GM23338 (cell line): ENCODE measurements at regions not wholly inside any gene's neighbourhood (a gene's known extent, or its start where the extent isn't known, plus 50 kb on each side); places are given as distances from the start of the nearest gene placed in this dataset.

ENCODE experiments used
- ATAC-seq: fragments of 200-7000 bp; cut with Tn5 transposase; 3 replicates; pipeline ENCODE4 v1.9.1; 2020
- DNase-seq: peaks from one replicate; pipeline ENCODE4 v3.0.0-alpha.2; 2015; ENCODE audit warnings: low spot score
- H2AFZ ChIP-seq: fragments of 200-600 bp; sonication (generic); 2 replicates; pipeline ENCODE4 v1.8.0; 2016; ENCODE audit warnings: antibody characterized with exemption, mild to moderate bottlenecking, moderate library complexity
- H3F3A ChIP-seq: fragments of 200-600 bp; sonication (generic); replicated peaks from 2 replicates; pipeline ENCODE4 v1.8.0; 2017; ENCODE audit warnings: antibody characterized with exemption, mixed run types, low read depth
- H3K27ac ChIP-seq: fragments of 200-600 bp; sonication (generic); 2 replicates; pipeline ENCODE4 v1.6.1; 2016; ENCODE audit warnings: low read depth
- H3K27me3 ChIP-seq: fragments of 200-600 bp; sonication (generic); 2 replicates; pipeline ENCODE4 v1.8.0; 2016; ENCODE audit warnings: mild to moderate bottlenecking, mixed run types, moderate library complexity; ENCODE audit not compliant: insufficient read depth
- H3K36me3 ChIP-seq: fragments of 200-600 bp; sonication (generic); 2 replicates; pipeline ENCODE4 v1.8.0; 2016; ENCODE audit warnings: mild to moderate bottlenecking; ENCODE audit not compliant: insufficient read depth
- H3K4me1 ChIP-seq: fragments of 200-600 bp; sonication (generic); 2 replicates; pipeline ENCODE4 v1.8.0; 2016; ENCODE audit warnings: mild to moderate bottlenecking, moderate library complexity; ENCODE audit not compliant: insufficient read depth
- H3K4me2 ChIP-seq: fragments of 200-600 bp; sonication (generic); 2 replicates; pipeline ENCODE4 v1.7.1; 2017; ENCODE audit warnings: mixed run types
- H3K4me3 ChIP-seq: fragments of 200-600 bp; sonication (generic); 2 replicates; pipeline ENCODE4 v1.6.1; 2016; ENCODE audit warnings: mixed run types
- H3K79me2 ChIP-seq: fragments of 200-600 bp; sonication (generic); replicated peaks from 2 replicates; pipeline ENCODE4 v1.8.0; 2017; ENCODE audit warnings: mild to moderate bottlenecking; ENCODE audit not compliant: insufficient read depth
- H3K9me2 ChIP-seq: fragments of 200-600 bp; sonication (generic); 2 replicates; pipeline ENCODE4 v1.8.0; 2017; ENCODE audit not compliant: insufficient read depth
- H4K20me1 ChIP-seq: fragments of 200-600 bp; sonication (generic); replicated peaks from 2 replicates; pipeline ENCODE4 v1.8.0; 2017; ENCODE audit warnings: mild to moderate bottlenecking; ENCODE audit not compliant: insufficient read depth
- H3K27ac Mint-ChIP-seq: 2 replicates; pipeline ENCODE4 v1.8.0; 2020; ENCODE audit warnings: inconsistent platforms, mild to moderate bottlenecking, moderate library complexity, mixed read lengths
- H3K27me3 Mint-ChIP-seq: 3 replicates; pipeline ENCODE4 v1.8.0; 2022; ENCODE audit warnings: low read depth, mild to moderate bottlenecking, moderate library complexity, mixed read lengths, inconsistent platforms; ENCODE audit not compliant: insufficient read depth, poor library complexity
- H3K36me3 Mint-ChIP-seq: 3 replicates; pipeline ENCODE4 v1.8.0; 2021; ENCODE audit warnings: low read depth, mild to moderate bottlenecking, inconsistent platforms, moderate library complexity, mixed read lengths
- H3K4me1 Mint-ChIP-seq: 3 replicates; pipeline ENCODE4 v1.8.0; 2020; ENCODE audit warnings: mild to moderate bottlenecking, inconsistent platforms, mixed read lengths
- H3K4me3 Mint-ChIP-seq: 3 replicates; pipeline ENCODE4 v1.8.0; 2021; ENCODE audit warnings: moderate library complexity, mild to moderate bottlenecking, inconsistent platforms, mixed read lengths
- H3K9me3 Mint-ChIP-seq: 3 replicates; pipeline ENCODE4 v1.8.0; 2020; ENCODE audit warnings: moderate library complexity, mild to moderate bottlenecking, inconsistent platforms, mixed read lengths
- CREB1 ChIP-seq: fragments of 250-450 bp; sonication (Bioruptor Pico); IDR thresholded peaks from 2 replicates; pipeline ENCODE4 v1.5.0; 2020; ENCODE audit warnings: low read depth, mild to moderate bottlenecking, moderate library complexity
- EZH2 ChIP-seq: fragments of 200-600 bp; sonication (generic); IDR thresholded peaks from one replicate; pipeline ENCODE4 v1.8.0; 2017; ENCODE audit warnings: antibody characterized with exemption, mild to moderate bottlenecking, low read depth; ENCODE audit not compliant: unreplicated experiment
- EZH2phosphoT487 ChIP-seq: fragments of 200-600 bp; sonication (generic); IDR thresholded peaks from one replicate; pipeline ENCODE4 v1.8.1; 2018; ENCODE audit warnings: antibody characterized with exemption; ENCODE audit not compliant: unreplicated experiment
- JUNB ChIP-seq: IDR thresholded peaks from one replicate; pipeline ENCODE4 v1.6.1; 2016; ENCODE audit warnings: antibody characterized with exemption; ENCODE audit not compliant: unreplicated experiment
- NANOG ChIP-seq: IDR thresholded peaks from 2 replicates; pipeline ENCODE4 v1.6.1; 2016; ENCODE audit warnings: antibody characterized with exemption, borderline replicate concordance
- POLR2AphosphoS5 ChIP-seq: IDR thresholded peaks from 2 replicates; pipeline ENCODE4 v1.6.1; 2016; ENCODE audit warnings: antibody characterized with exemption, low read depth
- STAT1 ChIP-seq: IDR thresholded peaks from one replicate; pipeline ENCODE4 v1.6.1; 2016; ENCODE audit warnings: antibody characterized with exemption; ENCODE audit not compliant: unreplicated experiment
- ZNF114 ChIP-seq: fragments of 250-450 bp; sonication (Bioruptor Pico); IDR thresholded peaks from 2 replicates; pipeline ENCODE4 v1.5.0; 2020; ENCODE audit warnings: mild to moderate bottlenecking, moderate library complexity
- ZNF331 ChIP-seq: fragments of 250-450 bp; sonication (Bioruptor Pico); IDR thresholded peaks from 2 replicates; pipeline ENCODE4 v1.5.0; 2020; ENCODE audit warnings: low read depth, mild to moderate bottlenecking, moderate library complexity
- TF ChIP-seq, protein P1 (sequence below): fragments of 250-450 bp; sonication (Bioruptor Pico); IDR thresholded peaks from 2 replicates; pipeline ENCODE4 v1.5.0; 2020; ENCODE audit warnings: mild to moderate bottlenecking, moderate library complexity
- TF ChIP-seq, protein P2 (sequence below), 2 experiments: fragments of 200-600 bp in 1 of 2; sonication (generic) in 1 of 2; conservative IDR thresholded peaks; 2 replicates each; pipeline versions ENCODE4 v1.5.1 to v1.6.1; 2016 to 2017; ENCODE audit warnings: antibody characterized with exemption in 2 of 2, low read depth in 2 of 2, mild to moderate bottlenecking in 2 of 2, moderate library complexity in 1 of 2
- TF ChIP-seq, protein P3 (sequence below): IDR thresholded peaks from one replicate; pipeline ENCODE4 v1.6.1; 2018; ENCODE audit warnings: antibody characterized with exemption; ENCODE audit not compliant: unreplicated experiment
- TF ChIP-seq, protein P4 (sequence below): IDR thresholded peaks from 2 replicates; pipeline ENCODE4 v1.6.1; 2016; ENCODE audit warnings: antibody characterized with exemption

DNA sequence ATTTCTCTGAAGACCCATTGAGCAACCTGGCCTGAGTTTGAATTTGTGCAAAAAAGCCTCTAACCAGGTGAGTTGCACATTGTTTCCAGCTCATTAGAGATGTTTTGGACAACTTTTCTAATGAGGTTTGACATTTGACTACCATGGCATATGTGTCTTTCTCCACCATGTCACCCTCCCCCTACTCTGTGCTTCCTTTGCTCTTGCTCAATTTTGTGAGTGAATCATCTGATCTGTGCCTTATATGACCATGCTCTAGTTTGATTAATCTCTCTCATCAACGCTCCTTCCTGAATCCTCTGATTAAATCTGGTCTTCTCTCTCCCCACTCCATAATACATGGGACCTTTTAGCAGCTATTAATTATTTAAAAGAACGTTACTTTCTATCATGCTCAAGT, 144.8 kb upstream of the SAMSN1 start:
- H3K27ac ChIP-seq: no peak overlapping the region
- H4K20me1 ChIP-seq: no peaks in the 10 kb centered on the region
- no peak overlapping the region for H3K4me3 Mint-ChIP-seq
- no peaks in the 10 kb centered on the region for H3K27me3 ChIP-seq
- H3K79me2 ChIP-seq: no peaks in the 10 kb centered on the region
- no peaks in the 10 kb centered on the region for H3K36me3 ChIP-seq
- H3K4me1 ChIP-seq: 0 out of 2 replicates have a peak, but pooled peaks cover 7% of the 10 kb centered on the region
- H3K36me3 Mint-ChIP-seq: 0 out of 3 replicates have a peak, but pooled peaks cover 5% of the 10 kb centered on the region
- no peak for ATAC-seq
- no peak for DNase-seq
- H3F3A ChIP-seq: no peaks in the 10 kb centered on the region
- H2AFZ ChIP-seq: peak overlapping the region; percentile 82; the same call in 1 of the 2 replicates
- peaks cover 4% of the 10 kb centered on the region for H3K27me3 Mint-ChIP-seq
- no peak overlapping the region for H3K4me3 ChIP-seq
- no peak overlapping the region for H3K27ac Mint-ChIP-seq
- no peak for TF ChIP-seq CREB1 (CRISPR knock-in tag)
- no peak for TF ChIP-seq POLR2AphosphoS5
- TF ChIP-seq, protein P1, sequence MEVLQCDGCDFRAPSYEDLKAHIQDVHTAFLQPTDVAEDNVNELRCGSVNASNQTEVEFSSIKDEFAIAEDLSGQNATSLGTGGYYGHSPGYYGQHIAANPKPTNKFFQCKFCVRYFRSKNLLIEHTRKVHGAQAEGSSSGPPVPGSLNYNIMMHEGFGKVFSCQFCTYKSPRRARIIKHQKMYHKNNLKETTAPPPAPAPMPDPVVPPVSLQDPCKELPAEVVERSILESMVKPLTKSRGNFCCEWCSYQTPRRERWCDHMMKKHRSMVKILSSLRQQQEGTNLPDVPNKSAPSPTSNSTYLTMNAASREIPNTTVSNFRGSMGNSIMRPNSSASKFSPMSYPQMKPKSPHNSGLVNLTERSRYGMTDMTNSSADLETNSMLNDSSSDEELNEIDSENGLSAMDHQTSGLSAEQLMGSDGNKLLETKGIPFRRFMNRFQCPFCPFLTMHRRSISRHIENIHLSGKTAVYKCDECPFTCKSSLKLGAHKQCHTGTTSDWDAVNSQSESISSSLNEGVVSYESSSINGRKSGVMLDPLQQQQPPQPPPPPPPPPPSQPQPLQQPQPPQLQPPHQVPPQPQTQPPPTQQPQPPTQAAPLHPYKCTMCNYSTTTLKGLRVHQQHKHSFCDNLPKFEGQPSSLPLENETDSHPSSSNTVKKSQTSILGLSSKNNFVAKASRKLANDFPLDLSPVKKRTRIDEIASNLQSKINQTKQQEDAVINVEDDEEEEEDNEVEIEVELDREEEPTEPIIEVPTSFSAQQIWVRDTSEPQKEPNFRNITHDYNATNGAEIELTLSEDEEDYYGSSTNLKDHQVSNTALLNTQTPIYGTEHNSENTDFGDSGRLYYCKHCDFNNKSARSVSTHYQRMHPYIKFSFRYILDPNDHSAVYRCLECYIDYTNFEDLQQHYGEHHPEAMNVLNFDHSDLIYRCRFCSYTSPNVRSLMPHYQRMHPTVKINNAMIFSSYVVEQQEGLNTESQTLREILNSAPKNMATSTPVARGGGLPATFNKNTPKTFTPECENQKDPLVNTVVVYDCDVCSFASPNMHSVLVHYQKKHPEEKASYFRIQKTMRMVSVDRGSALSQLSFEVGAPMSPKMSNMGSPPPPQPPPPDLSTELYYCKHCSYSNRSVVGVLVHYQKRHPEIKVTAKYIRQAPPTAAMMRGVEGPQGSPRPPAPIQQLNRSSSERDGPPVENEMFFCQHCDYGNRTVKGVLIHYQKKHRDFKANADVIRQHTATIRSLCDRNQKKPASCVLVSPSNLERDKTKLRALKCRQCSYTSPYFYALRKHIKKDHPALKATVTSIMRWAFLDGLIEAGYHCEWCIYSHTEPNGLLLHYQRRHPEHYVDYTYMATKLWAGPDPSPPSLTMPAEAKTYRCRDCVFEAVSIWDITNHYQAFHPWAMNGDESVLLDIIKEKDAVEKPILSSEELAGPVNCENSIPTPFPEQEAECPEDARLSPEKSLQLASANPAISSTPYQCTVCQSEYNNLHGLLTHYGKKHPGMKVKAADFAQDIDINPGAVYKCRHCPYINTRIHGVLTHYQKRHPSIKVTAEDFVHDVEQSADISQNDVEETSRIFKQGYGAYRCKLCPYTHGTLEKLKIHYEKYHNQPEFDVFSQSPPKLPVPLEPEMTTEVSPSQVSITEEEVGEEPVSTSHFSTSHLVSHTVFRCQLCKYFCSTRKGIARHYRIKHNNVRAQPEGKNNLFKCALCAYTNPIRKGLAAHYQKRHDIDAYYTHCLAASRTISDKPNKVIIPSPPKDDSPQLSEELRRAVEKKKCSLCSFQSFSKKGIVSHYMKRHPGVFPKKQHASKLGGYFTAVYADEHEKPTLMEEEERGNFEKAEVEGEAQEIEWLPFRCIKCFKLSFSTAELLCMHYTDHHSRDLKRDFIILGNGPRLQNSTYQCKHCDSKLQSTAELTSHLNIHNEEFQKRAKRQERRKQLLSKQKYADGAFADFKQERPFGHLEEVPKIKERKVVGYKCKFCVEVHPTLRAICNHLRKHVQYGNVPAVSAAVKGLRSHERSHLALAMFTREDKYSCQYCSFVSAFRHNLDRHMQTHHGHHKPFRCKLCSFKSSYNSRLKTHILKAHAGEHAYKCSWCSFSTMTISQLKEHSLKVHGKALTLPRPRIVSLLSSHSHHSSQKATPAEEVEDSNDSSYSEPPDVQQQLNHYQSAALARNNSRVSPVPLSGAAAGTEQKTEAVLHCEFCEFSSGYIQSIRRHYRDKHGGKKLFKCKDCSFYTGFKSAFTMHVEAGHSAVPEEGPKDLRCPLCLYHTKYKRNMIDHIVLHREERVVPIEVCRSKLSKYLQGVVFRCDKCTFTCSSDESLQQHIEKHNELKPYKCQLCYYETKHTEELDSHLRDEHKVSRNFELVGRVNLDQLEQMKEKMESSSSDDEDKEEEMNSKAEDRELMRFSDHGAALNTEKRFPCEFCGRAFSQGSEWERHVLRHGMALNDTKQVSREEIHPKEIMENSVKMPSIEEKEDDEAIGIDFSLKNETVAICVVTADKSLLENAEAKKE (CRISPR knock-in tag): no peak
- TF ChIP-seq, protein P2, sequence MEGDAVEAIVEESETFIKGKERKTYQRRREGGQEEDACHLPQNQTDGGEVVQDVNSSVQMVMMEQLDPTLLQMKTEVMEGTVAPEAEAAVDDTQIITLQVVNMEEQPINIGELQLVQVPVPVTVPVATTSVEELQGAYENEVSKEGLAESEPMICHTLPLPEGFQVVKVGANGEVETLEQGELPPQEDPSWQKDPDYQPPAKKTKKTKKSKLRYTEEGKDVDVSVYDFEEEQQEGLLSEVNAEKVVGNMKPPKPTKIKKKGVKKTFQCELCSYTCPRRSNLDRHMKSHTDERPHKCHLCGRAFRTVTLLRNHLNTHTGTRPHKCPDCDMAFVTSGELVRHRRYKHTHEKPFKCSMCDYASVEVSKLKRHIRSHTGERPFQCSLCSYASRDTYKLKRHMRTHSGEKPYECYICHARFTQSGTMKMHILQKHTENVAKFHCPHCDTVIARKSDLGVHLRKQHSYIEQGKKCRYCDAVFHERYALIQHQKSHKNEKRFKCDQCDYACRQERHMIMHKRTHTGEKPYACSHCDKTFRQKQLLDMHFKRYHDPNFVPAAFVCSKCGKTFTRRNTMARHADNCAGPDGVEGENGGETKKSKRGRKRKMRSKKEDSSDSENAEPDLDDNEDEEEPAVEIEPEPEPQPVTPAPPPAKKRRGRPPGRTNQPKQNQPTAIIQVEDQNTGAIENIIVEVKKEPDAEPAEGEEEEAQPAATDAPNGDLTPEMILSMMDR (conservative IDR thresholded peaks at IDR 0.05; ENCODE audit: low read depth in 2 of 2): no peak
- no peak for TF ChIP-seq ZNF114
- no peak for TF ChIP-seq EZH2phosphoT487
- TF ChIP-seq, protein P3, sequence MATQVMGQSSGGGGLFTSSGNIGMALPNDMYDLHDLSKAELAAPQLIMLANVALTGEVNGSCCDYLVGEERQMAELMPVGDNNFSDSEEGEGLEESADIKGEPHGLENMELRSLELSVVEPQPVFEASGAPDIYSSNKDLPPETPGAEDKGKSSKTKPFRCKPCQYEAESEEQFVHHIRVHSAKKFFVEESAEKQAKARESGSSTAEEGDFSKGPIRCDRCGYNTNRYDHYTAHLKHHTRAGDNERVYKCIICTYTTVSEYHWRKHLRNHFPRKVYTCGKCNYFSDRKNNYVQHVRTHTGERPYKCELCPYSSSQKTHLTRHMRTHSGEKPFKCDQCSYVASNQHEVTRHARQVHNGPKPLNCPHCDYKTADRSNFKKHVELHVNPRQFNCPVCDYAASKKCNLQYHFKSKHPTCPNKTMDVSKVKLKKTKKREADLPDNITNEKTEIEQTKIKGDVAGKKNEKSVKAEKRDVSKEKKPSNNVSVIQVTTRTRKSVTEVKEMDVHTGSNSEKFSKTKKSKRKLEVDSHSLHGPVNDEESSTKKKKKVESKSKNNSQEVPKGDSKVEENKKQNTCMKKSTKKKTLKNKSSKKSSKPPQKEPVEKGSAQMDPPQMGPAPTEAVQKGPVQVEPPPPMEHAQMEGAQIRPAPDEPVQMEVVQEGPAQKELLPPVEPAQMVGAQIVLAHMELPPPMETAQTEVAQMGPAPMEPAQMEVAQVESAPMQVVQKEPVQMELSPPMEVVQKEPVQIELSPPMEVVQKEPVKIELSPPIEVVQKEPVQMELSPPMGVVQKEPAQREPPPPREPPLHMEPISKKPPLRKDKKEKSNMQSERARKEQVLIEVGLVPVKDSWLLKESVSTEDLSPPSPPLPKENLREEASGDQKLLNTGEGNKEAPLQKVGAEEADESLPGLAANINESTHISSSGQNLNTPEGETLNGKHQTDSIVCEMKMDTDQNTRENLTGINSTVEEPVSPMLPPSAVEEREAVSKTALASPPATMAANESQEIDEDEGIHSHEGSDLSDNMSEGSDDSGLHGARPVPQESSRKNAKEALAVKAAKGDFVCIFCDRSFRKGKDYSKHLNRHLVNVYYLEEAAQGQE: no peak
- no peak for TF ChIP-seq JUNB
- no peak for TF ChIP-seq STAT1
- TF ChIP-seq, protein P4, sequence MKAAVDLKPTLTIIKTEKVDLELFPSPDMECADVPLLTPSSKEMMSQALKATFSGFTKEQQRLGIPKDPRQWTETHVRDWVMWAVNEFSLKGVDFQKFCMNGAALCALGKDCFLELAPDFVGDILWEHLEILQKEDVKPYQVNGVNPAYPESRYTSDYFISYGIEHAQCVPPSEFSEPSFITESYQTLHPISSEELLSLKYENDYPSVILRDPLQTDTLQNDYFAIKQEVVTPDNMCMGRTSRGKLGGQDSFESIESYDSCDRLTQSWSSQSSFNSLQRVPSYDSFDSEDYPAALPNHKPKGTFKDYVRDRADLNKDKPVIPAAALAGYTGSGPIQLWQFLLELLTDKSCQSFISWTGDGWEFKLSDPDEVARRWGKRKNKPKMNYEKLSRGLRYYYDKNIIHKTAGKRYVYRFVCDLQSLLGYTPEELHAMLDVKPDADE: no peak
- TF ChIP-seq EZH2: no peak
- no peak for TF ChIP-seq NANOG
- no peak for TF ChIP-seq ZNF331 (CRISPR knock-in tag)
- H3K9me2 ChIP-seq: peaks cover 20% of the 10 kb centered on the region
- H3K4me2 ChIP-seq: no peak overlapping the region
- 0 out of 3 replicates have a peak, but pooled peaks cover 3% of the 10 kb centered on the region for H3K9me3 Mint-ChIP-seq
- H3K4me1 Mint-ChIP-seq: peaks cover 14% of the 10 kb centered on the region
